ENCODE measurements at regions not wholly inside any gene's neighbourhood (a gene's known extent, or its start where the extent isn't known, plus 50 kb on each side); places are given as distances from the start of the nearest gene placed in this dataset.

GRCh38 chr16:73308771-73309170 is 260.8 kb upstream of the ZFHX3 start:
- peaks cover 15% of the 10 kb centered on the region for H3K4me1 Mint-ChIP-seq
- Histone ChIP-seq H3K4me3 (no peak overlapping the region), H3K27me3 (ENCODE audit: insufficient read depth) (no peaks in the 10 kb centered on the region), H3K27ac (ENCODE audit: low read depth) (no peak overlapping the region), H3F3A (replicated peaks; ENCODE audit: low read depth) (no peaks in the 10 kb centered on the region), H3K36me3 (ENCODE audit: insufficient read depth) (no peaks in the 10 kb centered on the region), H3K4me2 (no peak overlapping the region), H3K9me2 (ENCODE audit: insufficient read depth) (peaks cover 11% of the 10 kb centered on the region), H4K20me1 (replicated peaks; ENCODE audit: insufficient read depth) (no peaks in the 10 kb centered on the region), H2AFZ (no peak overlapping the region), H3K79me2 (replicated peaks; ENCODE audit: insufficient read depth) (no peaks in the 10 kb centered on the region), H3K4me1 (ENCODE audit: insufficient read depth) (no peaks in the 10 kb centered on the region; the same call in 1 of the 2 replicates)
- peaks cover 1% of the 10 kb centered on the region for H3K27me3 Mint-ChIP-seq (ENCODE audit: insufficient read depth, low read depth, poor library complexity)
- ATAC-seq (no peak), DNase-seq (ENCODE audit: low spot score) (no peak)
- TF ChIP-seq ZNF331 (CRISPR knock-in tag; IDR thresholded peaks at IDR 0.05; ENCODE audit: low read depth) (no peak), STAT1 (IDR thresholded peaks at IDR 0.05; ENCODE audit: unreplicated experiment) (no peak), ETS1 (IDR thresholded peaks at IDR 0.05) (no peak), ZNF114 (CRISPR knock-in tag; IDR thresholded peaks at IDR 0.05) (no peak)
- H3K36me3 Mint-ChIP-seq (ENCODE audit: low read depth), result no peaks in the 10 kb centered on the region
- peaks cover 4% of the 10 kb centered on the region; the same call in 1 of the 3 replicates for H3K9me3 Mint-ChIP-seq
- no peak overlapping the region for H3K27ac Mint-ChIP-seq
- no peak overlapping the region for H3K4me3 Mint-ChIP-seq

GRCh38 chr16:73306901-73307413 is 259.0 kb upstream of the ZFHX3 start:
- no peak for DNase-seq (ENCODE audit: low spot score)
- no peak overlapping the region for H3K4me3 ChIP-seq
- Mint-ChIP-seq H3K4me1 (peaks cover 15% of the 10 kb centered on the region), H3K9me3 (no peaks in the 10 kb centered on the region), H3K4me3 (no peak overlapping the region), H3K27ac (no peak overlapping the region), H3K36me3 (ENCODE audit: low read depth) (no peaks in the 10 kb centered on the region), H3K27me3 (ENCODE audit: insufficient read depth, low read depth, poor library complexity) (peaks cover 1% of the 10 kb centered on the region)
- H3K4me2 ChIP-seq, result no peak overlapping the region
- ATAC-seq, result no peak
- H3K4me1 ChIP-seq (ENCODE audit: insufficient read depth), result no peaks in the 10 kb centered on the region; the same call in 1 of the 2 replicates
- no peak overlapping the region for H2AFZ ChIP-seq
- no peaks in the 10 kb centered on the region for H3F3A ChIP-seq (replicated peaks; ENCODE audit: low read depth)
- peaks cover 11% of the 10 kb centered on the region for H3K9me2 ChIP-seq (ENCODE audit: insufficient read depth)
- no peaks in the 10 kb centered on the region for H3K79me2 ChIP-seq (replicated peaks; ENCODE audit: insufficient read depth)
- no peaks in the 10 kb centered on the region for H3K36me3 ChIP-seq (ENCODE audit: insufficient read depth)
- H3K27ac ChIP-seq (ENCODE audit: low read depth), result no peak overlapping the region
- H4K20me1 ChIP-seq (replicated peaks; ENCODE audit: insufficient read depth), result no peaks in the 10 kb centered on the region
- no peaks in the 10 kb centered on the region for H3K27me3 ChIP-seq (ENCODE audit: insufficient read depth)
- TF ChIP-seq EZH2phosphoT487 (IDR thresholded peaks at IDR 0.05; ENCODE audit: unreplicated experiment) (no peak), REST (IDR thresholded peaks at IDR 0.05; ENCODE audit: unreplicated experiment) (no peak), JUNB (IDR thresholded peaks at IDR 0.05; ENCODE audit: unreplicated experiment) (no peak), ZNF462 (CRISPR knock-in tag; IDR thresholded peaks at IDR 0.05) (no peak), ZNF331 (CRISPR knock-in tag; IDR thresholded peaks at IDR 0.05; ENCODE audit: low read depth) (no peak), EZH2 (IDR thresholded peaks at IDR 0.05; ENCODE audit: low read depth, unreplicated experiment) (no peak), POLR2AphosphoS5 (IDR thresholded peaks at IDR 0.05; ENCODE audit: low read depth) (no peak), ETS1 (IDR thresholded peaks at IDR 0.05) (no peak)
